ENCODE measurements at regions not wholly inside any gene's neighbourhood (a gene's known extent, or its start where the extent isn't known, plus 50 kb on each side); places are given as distances from the start of the nearest gene placed in this dataset.

DNA sequence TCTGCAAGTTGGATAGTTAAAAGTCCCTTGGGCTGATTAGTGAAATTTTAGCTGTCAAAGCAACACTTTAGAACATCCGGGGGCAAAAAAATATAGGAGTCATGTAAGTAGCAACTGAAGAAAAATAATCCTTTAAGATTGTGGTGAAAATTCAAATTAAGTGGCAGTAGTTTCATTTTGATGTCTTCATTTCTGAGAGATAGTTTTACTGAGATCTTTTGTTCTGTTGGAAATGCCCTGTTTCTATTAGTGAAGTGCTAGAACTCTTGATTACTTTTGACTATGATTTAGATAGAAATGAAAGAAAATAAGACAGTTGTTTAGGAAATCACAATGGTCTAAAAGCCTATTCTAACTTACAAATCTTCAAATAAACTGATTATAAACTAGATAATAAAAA is 587.3 kb upstream of the MMS22L start:
- FAIRE-seq (no peak), DNase-seq (ENCODE audit: low read depth, low spot score) (no peak), ATAC-seq (peak; percentile 40; the same call in 2 of the 3 replicates)
- CTCF ChIA-PET = no interaction called here
- H3K27me3 ChIP-seq (replicated peaks in 1 of 2; ENCODE audit: control insufficient read depth in 2 of 2, insufficient read depth in 2 of 2, low read length in 1 of 2) = no peaks in the 10 kb centered on the region
- no peaks in the 10 kb centered on the region for H3K9me3 ChIP-seq (replicated peaks; ENCODE audit: control insufficient read depth, insufficient read depth, low read length)
- intact Hi-C loops (cut with micrococcal nuclease; ENCODE audit: unreplicated experiment) = no loop called here
- H3K4me1 ChIP-seq (ENCODE audit: control insufficient read depth, insufficient read depth, low read length) = no peaks in the 10 kb centered on the region
- no peak overlapping the region for H3K27ac ChIP-seq (ENCODE audit: control insufficient read depth, insufficient read depth)
- in situ Hi-C loops (cut with MboI) = no loop called here
- no peaks in the 10 kb centered on the region for H4K20me1 ChIP-seq (ENCODE audit: control insufficient read depth, insufficient read depth)
- no peak overlapping the region for H3K9ac ChIP-seq (ENCODE audit: control insufficient read depth, insufficient read depth, low read length)
- SMC1A ChIA-PET (ENCODE audit: uncharacterized antibody, unreplicated experiment) = no interaction called here
- H2AFZ ChIP-seq (ENCODE audit: control insufficient read depth, low read depth, low read length) = no peak overlapping the region
- RAD21 ChIA-PET (ENCODE audit: unreplicated experiment) = no interaction called here
- no peak overlapping the region for H3K4me3 ChIP-seq
- H3K36me3 ChIP-seq (ENCODE audit: control insufficient read depth in 2 of 2, insufficient read depth in 2 of 2, low read length in 1 of 2) = no peaks in the 10 kb centered on the region
- POLR2A ChIA-PET = no interaction called here
- TF ChIP-seq CBX3 (IDR thresholded peaks at IDR 0.05; ENCODE audit: borderline replicate concordance, low read depth) = no peak
- TF ChIP-seq RELB (IDR thresholded peaks at IDR 0.05; ENCODE audit: low read depth) = 0 out of 2 replicates have a peak, but pooled peaks have one; percentile 28
- TF ChIP-seq, protein P1, sequence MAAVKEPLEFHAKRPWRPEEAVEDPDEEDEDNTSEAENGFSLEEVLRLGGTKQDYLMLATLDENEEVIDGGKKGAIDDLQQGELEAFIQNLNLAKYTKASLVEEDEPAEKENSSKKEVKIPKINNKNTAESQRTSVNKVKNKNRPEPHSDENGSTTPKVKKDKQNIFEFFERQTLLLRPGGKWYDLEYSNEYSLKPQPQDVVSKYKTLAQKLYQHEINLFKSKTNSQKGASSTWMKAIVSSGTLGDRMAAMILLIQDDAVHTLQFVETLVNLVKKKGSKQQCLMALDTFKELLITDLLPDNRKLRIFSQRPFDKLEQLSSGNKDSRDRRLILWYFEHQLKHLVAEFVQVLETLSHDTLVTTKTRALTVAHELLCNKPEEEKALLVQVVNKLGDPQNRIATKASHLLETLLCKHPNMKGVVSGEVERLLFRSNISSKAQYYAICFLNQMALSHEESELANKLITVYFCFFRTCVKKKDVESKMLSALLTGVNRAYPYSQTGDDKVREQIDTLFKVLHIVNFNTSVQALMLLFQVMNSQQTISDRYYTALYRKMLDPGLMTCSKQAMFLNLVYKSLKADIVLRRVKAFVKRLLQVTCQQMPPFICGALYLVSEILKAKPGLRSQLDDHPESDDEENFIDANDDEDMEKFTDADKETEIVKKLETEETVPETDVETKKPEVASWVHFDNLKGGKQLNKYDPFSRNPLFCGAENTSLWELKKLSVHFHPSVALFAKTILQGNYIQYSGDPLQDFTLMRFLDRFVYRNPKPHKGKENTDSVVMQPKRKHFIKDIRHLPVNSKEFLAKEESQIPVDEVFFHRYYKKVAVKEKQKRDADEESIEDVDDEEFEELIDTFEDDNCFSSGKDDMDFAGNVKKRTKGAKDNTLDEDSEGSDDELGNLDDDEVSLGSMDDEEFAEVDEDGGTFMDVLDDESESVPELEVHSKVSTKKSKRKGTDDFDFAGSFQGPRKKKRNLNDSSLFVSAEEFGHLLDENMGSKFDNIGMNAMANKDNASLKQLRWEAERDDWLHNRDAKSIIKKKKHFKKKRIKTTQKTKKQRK (IDR thresholded peaks at IDR 0.05; ENCODE audit: low read depth, low read length) = no peak
- TF ChIP-seq IRF5 (IDR thresholded peaks at IDR 0.05; ENCODE audit: borderline replicate concordance) = no peak
- no TSS peak for BruUV-seq (replicated peaks)
- no peak overlapping the region for H3K4me2 ChIP-seq (ENCODE audit: control insufficient read depth, insufficient read depth)
- WGBS (ENCODE audit: insufficient coverage, insufficient replicate concordance, low lambda C conversion rate, missing lambda C conversion rate) = 0% methylated on average over 1 of the region's 1 CpG
- H3K79me2 ChIP-seq (ENCODE audit: control insufficient read depth, insufficient read depth, low read length) = no peaks in the 10 kb centered on the region

Data from GM12878 (cell line).